Activated T-helper 1 cell treated with anti-CD3 and anti-CD28 coated beads, Interleukin-12 subunit alpha, Interleukin-12 subunit beta, Interleukin-2, Interleukin-4 antibody, amounts not matched to agents 30 ng/mL and 10 ng/mL and 1 ng/mL, durations not matched to agents 14 hours and 24 hours and 36 hours (primary cell): ENCODE measurements at regions not wholly inside any gene's neighbourhood (a gene's known extent, or its start where the extent isn't known, plus 50 kb on each side); places are given as distances from the start of the nearest gene placed in this dataset.

Experiments
- DNase-seq: peaks from one replicate; pipeline ENCODE4 v3.0.0; 2021; ENCODE audit warnings: low spot score
- H3K27ac Mint-ChIP-seq: one replicate; pipeline ENCODE4 v1.8.0; 2021; ENCODE audit warnings: mild to moderate bottlenecking, mixed read lengths
- H3K27me3 Mint-ChIP-seq: one replicate; pipeline ENCODE4 v1.8.0; 2022; ENCODE audit warnings: mild to moderate bottlenecking, moderate library complexity, mixed read lengths; ENCODE audit not compliant: insufficient read depth
- H3K36me3 Mint-ChIP-seq: one replicate; pipeline ENCODE4 v1.8.0; 2021; ENCODE audit warnings: low read depth, mixed read lengths
- H3K4me1 Mint-ChIP-seq: one replicate; pipeline ENCODE4 v1.8.0; 2021; ENCODE audit warnings: low read depth, mixed read lengths
- H3K4me3 Mint-ChIP-seq: one replicate; pipeline ENCODE4 v1.8.0; 2021; ENCODE audit warnings: mild to moderate bottlenecking, moderate library complexity, mixed read lengths
- H3K9me3 Mint-ChIP-seq: one replicate; pipeline ENCODE4 v1.8.0; 2021; ENCODE audit warnings: mixed read lengths
- intact Hi-C: fragments of 100-400 bp; cut with micrococcal nuclease; formaldehyde crosslinking; loops from one replicate; pipeline ENCODE4 v1.15.1; 2024

DNA sequence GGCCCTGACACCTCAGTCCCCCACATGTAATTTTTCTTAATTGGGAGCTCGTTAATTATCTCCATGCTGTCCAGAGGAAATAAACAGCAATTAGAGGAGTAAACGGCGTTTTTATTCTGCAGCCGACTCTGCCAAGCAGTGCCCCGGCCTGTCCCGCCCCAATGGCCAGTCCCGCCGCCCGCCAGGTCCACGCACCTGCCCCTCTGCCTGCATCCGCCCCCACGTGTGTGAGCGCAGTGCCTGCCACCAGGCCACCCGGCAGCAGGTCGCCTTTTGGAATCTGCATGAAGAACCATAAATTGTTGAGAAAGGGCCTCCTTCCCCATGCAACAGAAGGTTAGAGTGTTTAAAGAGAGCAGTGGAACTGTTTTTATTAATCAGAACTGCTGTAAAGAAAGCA, 87.5 kb upstream of the LINGO1 start:
- Mint-ChIP-seq H3K4me3 (no peak overlapping the region), H3K36me3 (no peaks in the 10 kb centered on the region), H3K9me3 (no peaks in the 10 kb centered on the region), H3K4me1 (no peaks in the 10 kb centered on the region), H3K27ac (no peak overlapping the region), H3K27me3 (peaks cover 6% of the 10 kb centered on the region)
- no peak for DNase-seq
- intact Hi-C loops: no loop called here

DNA sequence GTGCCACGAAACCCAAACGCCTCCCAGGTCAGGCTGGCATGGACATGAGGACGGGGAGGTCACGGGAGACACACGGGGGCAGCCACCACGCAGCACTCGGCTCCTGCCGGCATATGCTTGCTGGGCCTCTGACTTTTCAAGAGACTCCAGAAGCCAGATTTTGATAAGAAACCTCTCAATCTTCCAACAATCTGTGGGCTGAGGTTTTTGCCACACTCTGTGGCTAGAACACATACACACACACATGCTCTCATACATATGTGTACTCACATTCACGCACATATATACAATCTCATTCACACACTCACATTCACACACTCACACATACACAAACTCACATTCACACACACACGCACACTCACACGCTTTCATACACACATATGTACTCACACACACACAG, 86.7 kb upstream of the LINGO1 start:
- Mint-ChIP-seq H3K27ac (no peak overlapping the region), H3K4me1 (no peaks in the 10 kb centered on the region), H3K36me3 (no peaks in the 10 kb centered on the region), H3K4me3 (no peak overlapping the region), H3K27me3 (peaks cover 6% of the 10 kb centered on the region), H3K9me3 (no peaks in the 10 kb centered on the region)
- no peak for DNase-seq
- intact Hi-C loops: no loop called here

- intact Hi-C loops: no loop called here
- H3K4me3 Mint-ChIP-seq: no peak overlapping the region
- DNase-seq: no peak
- H3K4me1 Mint-ChIP-seq: no peaks in the 10 kb centered on the region
- peaks cover 9% of the 10 kb centered on the region for H3K27me3 Mint-ChIP-seq
- H3K36me3 Mint-ChIP-seq: no peaks in the 10 kb centered on the region
- H3K27ac Mint-ChIP-seq: no peak overlapping the region
- H3K9me3 Mint-ChIP-seq: no peaks in the 10 kb centered on the region
These were observed 84.8 kb upstream of the LINGO1 start for GRCh38 chr15:77717333-77717990.

DNA sequence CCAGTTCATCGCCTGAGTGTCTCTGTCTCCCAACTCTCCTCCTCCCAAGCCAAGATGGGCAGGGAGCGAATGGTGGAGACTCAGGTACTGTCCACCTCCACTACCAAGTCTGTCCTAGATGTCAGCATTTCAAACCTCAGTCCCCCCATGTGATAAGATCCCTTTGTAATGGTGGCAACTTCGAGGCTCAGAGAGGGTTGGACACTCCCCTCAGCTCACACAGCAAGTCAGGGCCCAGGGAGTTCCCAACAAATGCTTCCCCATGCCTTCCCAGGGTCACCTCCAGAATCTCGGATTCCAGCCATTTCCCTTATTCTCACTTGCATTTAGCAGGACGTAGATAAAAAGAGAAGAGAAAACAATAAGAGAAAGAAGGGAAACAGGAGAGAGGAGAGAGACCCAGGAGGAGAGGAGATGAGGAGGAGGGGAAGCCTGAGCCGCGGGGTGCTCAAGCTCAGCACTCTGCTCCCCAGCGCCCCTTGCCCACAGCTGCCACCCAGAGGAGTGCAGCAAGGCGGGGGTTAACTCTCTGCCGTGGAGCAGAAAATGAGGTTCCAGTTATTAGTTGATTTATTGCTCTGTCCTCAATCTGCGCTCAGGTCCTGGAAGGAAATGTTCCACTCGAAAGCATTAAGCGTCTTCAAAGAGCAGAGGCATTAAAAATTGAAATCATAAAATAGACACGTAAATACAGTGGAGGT, 84.1 kb upstream of the LINGO1 start:
- Mint-ChIP-seq H3K4me1 (no peaks in the 10 kb centered on the region), H3K27ac (no peak overlapping the region), H3K36me3 (no peaks in the 10 kb centered on the region), H3K4me3 (no peak overlapping the region), H3K27me3 (peaks cover 9% of the 10 kb centered on the region), H3K9me3 (no peaks in the 10 kb centered on the region)
- no peak for DNase-seq
- intact Hi-C loops: no loop called here

GRCh38 chr15:77715860-77716259, 83.1 kb upstream of the LINGO1 start:
- DNase-seq: no peak
- Mint-ChIP-seq H3K27me3 (peaks cover 9% of the 10 kb centered on the region), H3K36me3 (no peaks in the 10 kb centered on the region), H3K9me3 (no peaks in the 10 kb centered on the region), H3K27ac (no peak overlapping the region), H3K4me3 (no peak overlapping the region), H3K4me1 (no peaks in the 10 kb centered on the region)
- intact Hi-C loops: no loop called here

GRCh38 chr15:77715051-77715450, 82.3 kb upstream of the LINGO1 start:
- Mint-ChIP-seq H3K27ac (no peak overlapping the region), H3K36me3 (no peaks in the 10 kb centered on the region), H3K4me3 (no peak overlapping the region), H3K9me3 (no peaks in the 10 kb centered on the region), H3K4me1 (no peaks in the 10 kb centered on the region), H3K27me3 (peaks cover 9% of the 10 kb centered on the region)
- no peak for DNase-seq
- intact Hi-C loops: no loop called here

- H3K4me1 Mint-ChIP-seq: no peaks in the 10 kb centered on the region
- H3K36me3 Mint-ChIP-seq: no peaks in the 10 kb centered on the region
- H3K4me3 Mint-ChIP-seq: no peak overlapping the region
- no peak overlapping the region for H3K27ac Mint-ChIP-seq
- peaks cover 9% of the 10 kb centered on the region for H3K27me3 Mint-ChIP-seq
- intact Hi-C loops: no loop called here
- no peaks in the 10 kb centered on the region for H3K9me3 Mint-ChIP-seq
- DNase-seq: no peak
These were observed 81.8 kb upstream of the LINGO1 start for GRCh38 chr15:77714555-77714954.

GRCh38 chr15:77714023-77714422, 81.3 kb upstream of the LINGO1 start:
- DNase-seq: no peak
- no peak overlapping the region for H3K4me3 Mint-ChIP-seq
- no peaks in the 10 kb centered on the region for H3K4me1 Mint-ChIP-seq
- H3K27ac Mint-ChIP-seq: no peak overlapping the region
- H3K9me3 Mint-ChIP-seq: no peaks in the 10 kb centered on the region
- H3K27me3 Mint-ChIP-seq: peaks cover 9% of the 10 kb centered on the region
- intact Hi-C loops: no loop called here
- H3K36me3 Mint-ChIP-seq: no peaks in the 10 kb centered on the region

DNA sequence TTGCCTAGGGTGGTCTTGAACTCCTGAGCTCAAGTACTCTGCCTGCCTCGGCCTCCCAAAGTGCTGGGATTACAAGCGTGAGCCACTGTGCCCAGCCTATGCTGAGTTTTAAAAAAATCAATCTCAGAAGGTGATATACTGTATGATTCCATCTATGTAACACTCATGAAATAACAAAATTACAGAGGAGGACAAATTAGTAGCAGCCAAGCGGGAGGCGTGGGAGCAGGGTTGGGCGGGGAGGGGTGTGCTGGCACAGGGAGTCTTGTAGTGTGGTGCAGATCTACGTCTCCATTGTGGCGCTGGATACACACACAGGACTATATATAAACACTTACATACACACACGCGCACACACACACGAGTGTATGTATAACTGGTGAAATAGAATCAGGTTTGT, 80.6 kb upstream of the LINGO1 start:
- H3K4me1 Mint-ChIP-seq: no peaks in the 10 kb centered on the region

DNA sequence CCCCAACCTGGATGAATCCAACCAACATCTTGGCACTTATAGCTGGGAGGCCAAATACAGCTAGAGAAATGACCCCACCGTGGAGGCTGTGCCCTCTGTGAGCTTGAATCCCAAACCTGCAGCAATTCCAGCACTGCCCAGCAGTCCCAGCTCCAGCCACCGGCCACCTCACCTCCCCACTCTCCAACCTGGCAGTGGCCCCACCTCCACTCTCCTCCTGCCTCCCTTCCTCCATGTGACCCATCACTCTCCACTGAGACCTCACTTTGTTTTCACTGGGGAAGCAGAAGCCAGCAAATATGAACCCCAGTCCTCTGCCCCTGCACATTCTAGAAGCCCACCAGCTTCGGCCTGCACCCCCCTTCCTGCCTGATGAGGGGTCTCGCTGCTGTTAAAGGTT, 79.7 kb upstream of the LINGO1 start:
- Mint-ChIP-seq H3K4me3 (no peak overlapping the region), H3K9me3 (no peaks in the 10 kb centered on the region), H3K27me3 (peaks cover 9% of the 10 kb centered on the region), H3K4me1 (no peaks in the 10 kb centered on the region), H3K27ac (no peak overlapping the region), H3K36me3 (no peaks in the 10 kb centered on the region)
- intact Hi-C loops: no loop called here
- no peak for DNase-seq

More for the DNA sequence above, 80.6 kb upstream of the LINGO1 start:
- Mint-ChIP-seq H3K9me3 (no peaks in the 10 kb centered on the region), H3K36me3 (no peaks in the 10 kb centered on the region), H3K4me3 (no peak overlapping the region), H3K27me3 (peaks cover 9% of the 10 kb centered on the region), H3K27ac (no peak overlapping the region)
- intact Hi-C loops: no loop called here
- no peak for DNase-seq

- intact Hi-C loops: no loop called here
- Mint-ChIP-seq H3K36me3 (no peaks in the 10 kb centered on the region), H3K4me3 (no peak overlapping the region), H3K27me3 (peaks cover 3% of the 10 kb centered on the region), H3K4me1 (no peaks in the 10 kb centered on the region), H3K9me3 (no peaks in the 10 kb centered on the region), H3K27ac (no peak overlapping the region)
- DNase-seq: no peak
These were observed 77.9 kb upstream of the LINGO1 start for GRCh38 chr15:77710637-77711036.

DNA sequence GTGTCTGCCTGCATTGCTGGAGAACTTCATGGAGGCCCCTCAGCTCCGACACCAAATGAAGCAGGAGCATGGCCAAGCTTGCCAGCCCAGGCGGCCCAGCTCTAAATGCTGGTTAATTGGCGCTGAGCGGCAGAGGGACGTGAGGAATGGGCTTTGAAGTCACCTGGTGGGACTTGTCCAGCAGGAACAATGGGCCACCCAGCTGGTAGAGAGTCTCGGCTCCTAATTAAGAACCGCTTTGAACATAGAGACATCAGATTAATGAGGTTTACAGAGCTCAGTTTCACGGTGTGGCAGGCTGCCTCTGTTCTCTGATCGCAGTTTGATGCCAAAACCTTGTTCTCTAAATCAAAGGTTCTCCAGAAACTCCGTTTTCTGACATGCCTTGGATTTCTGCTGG, 77.5 kb upstream of the LINGO1 start:
- peaks cover 3% of the 10 kb centered on the region for H3K27me3 Mint-ChIP-seq
- no peak for DNase-seq
- no peaks in the 10 kb centered on the region for H3K4me1 Mint-ChIP-seq
- H3K36me3 Mint-ChIP-seq: no peaks in the 10 kb centered on the region
- no peak overlapping the region for H3K27ac Mint-ChIP-seq
- H3K4me3 Mint-ChIP-seq: no peak overlapping the region
- H3K9me3 Mint-ChIP-seq: no peaks in the 10 kb centered on the region
- intact Hi-C loops: no loop called here

DNA sequence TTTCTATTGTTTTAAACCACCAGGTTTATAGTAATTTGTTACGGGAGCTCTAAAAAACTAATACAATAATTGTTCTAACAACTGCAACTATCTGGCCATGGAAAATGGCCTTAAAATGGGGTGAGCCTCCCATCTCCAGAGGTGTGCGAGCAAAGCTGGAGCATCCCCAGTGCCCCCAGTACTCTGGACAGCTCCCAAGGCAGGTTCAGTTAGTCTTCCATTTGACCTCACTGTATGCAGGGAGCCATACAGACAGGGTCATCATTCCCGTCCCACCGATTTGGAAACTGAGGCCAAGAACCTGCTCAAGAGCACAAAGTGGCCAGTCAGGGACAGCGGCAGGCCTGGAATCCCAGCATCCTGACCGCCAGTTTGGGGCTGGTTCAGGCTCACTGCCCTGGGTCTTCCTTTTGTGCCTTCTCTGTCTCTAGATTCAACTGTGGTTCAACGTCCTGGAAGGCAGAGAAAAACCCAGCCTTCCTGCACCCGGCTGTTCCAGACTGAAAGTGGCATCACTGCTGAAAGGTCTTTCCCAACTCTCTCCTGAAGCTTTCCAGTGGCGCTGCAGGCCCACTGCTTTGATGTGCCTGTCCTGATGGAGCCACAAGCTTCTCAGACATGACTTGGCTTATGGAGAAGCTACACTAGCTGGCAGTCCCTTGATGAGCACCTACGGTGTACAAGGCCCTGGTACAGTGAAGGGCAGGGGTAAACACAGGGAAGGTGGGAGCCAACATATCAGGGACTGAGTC, 76.6 kb upstream of the LINGO1 start:
- no peak overlapping the region for H3K27ac Mint-ChIP-seq
- H3K36me3 Mint-ChIP-seq: no peaks in the 10 kb centered on the region
- no peaks in the 10 kb centered on the region for H3K9me3 Mint-ChIP-seq
- peaks cover 3% of the 10 kb centered on the region for H3K27me3 Mint-ChIP-seq
- H3K4me1 Mint-ChIP-seq: no peaks in the 10 kb centered on the region
- intact Hi-C loops: no loop called here
- H3K4me3 Mint-ChIP-seq: no peak overlapping the region
- DNase-seq: no peak
